K562 (cell line): ENCODE measurements at regions not wholly inside any gene's neighbourhood (a gene's known extent, or its start where the extent isn't known, plus 50 kb on each side); places are given as distances from the start of the nearest gene placed in this dataset.

Experiments used
- ATAC-seq: fragments of 200-7000 bp; cut with Tn5 transposase; 3 replicates; pipeline ENCODE4 v1.9.1; 2020; ENCODE audit warnings: moderate library complexity
- BruUV-seq: library from RNA; stranded (reverse); fragments of 400-500 nt; replicated peaks from 2 replicates; lab custom pipeline; 2021; lab: Mats Ljungman, UMichigan
- CTCF ChIA-PET: fragments of 300-600 bp; formaldehyde crosslinking; extraction: SDS; loops from one replicate; lab custom pipeline; 2021; ENCODE audit warnings: low intra/inter-chr PET ratio; lab: Yijun Ruan, JAX
- POLR2A ChIA-PET: fragments of 300-600, 350-650 bp; sonication (Branson Sonifier 250); formaldehyde crosslinking; extraction: SDS; loops from one replicate; lab custom pipeline; 2021; ENCODE audit warnings: antibody characterized with exemption, inconsistent platforms; lab: Yijun Ruan, JAX
- DNase-seq, 4 experiments: peaks; one replicate each; pipeline versions ENCODE4 v3.0.0 to v3.0.0-alpha.2; 2011 to 2018; ENCODE audit warnings: low spot score in 3 of 4, mixed read lengths in 3 of 4; ENCODE audit errors: extremely low read depth in 1 of 4
- FAIRE-seq: peaks from 2 replicates; lab custom pipeline; 2011; peaks lifted over from hg19 to GRCh38; lab: Jason Lieb, UNC
- H2AFZ ChIP-seq: 2 replicates; pipeline ENCODE4 v1.6.0; 2011; ENCODE audit warnings: low read depth, low read length, control low read depth, inconsistent platforms
- H3K27ac ChIP-seq: fragments of 200-600 bp; 3 replicates; pipeline ENCODE4 v1.8.0; 2011; ENCODE audit warnings: low read depth, mild to moderate bottlenecking, control low read depth, inconsistent platforms, low read length, moderate library complexity, mixed read lengths; ENCODE audit errors: extremely low read depth
- H3K27me3 ChIP-seq, 2 experiments: fragments of 300-600 bp in 1 of 2; 2 replicates in 1 of 2; 3 replicates in 1 of 2; pipeline versions ENCODE4 v1.6.0 to v1.8.0; 2011; ENCODE audit warnings: inconsistent platforms in 2 of 2, low read length in 2 of 2, mild to moderate bottlenecking in 1 of 2, mixed read lengths in 1 of 2, moderate library complexity in 1 of 2; ENCODE audit not compliant: control insufficient read depth in 2 of 2, insufficient read depth in 2 of 2
- H3K36me3 ChIP-seq: fragments of 300-600 bp; 3 replicates; pipeline ENCODE4 v1.8.0; 2011; ENCODE audit warnings: mild to moderate bottlenecking, low read length, inconsistent platforms; ENCODE audit not compliant: control insufficient read depth, insufficient read depth
- H3K4me1 ChIP-seq, 2 experiments: fragments of 200-600 bp in 1 of 2; replicated peaks in 1 of 2; 2 replicates in 1 of 2; 3 replicates in 1 of 2; pipeline versions ENCODE4 v1.5.1 to v1.8.0; 2011; ENCODE audit warnings: inconsistent platforms in 2 of 2, low read length in 2 of 2, mild to moderate bottlenecking in 1 of 2, mixed read lengths in 1 of 2, moderate library complexity in 1 of 2; ENCODE audit not compliant: control insufficient read depth in 2 of 2, insufficient read depth in 2 of 2
- H3K4me2 ChIP-seq: 2 replicates; pipeline ENCODE4 v1.6.1; 2011; ENCODE audit warnings: low read length, control low read depth, inconsistent platforms, mixed read lengths; ENCODE audit not compliant: insufficient read depth
- H3K4me3 ChIP-seq: fragments of 200-600 bp; sonication (generic), shearing (Covaris generic); 2 replicates; pipeline ENCODE4 v1.5.1; 2016; ENCODE audit warnings: control low read depth, inconsistent platforms
- H3K79me2 ChIP-seq: fragments of 200-600 bp; 3 replicates; pipeline ENCODE4 v1.8.0; 2011; ENCODE audit warnings: low read length, inconsistent platforms; ENCODE audit not compliant: control insufficient read depth, insufficient read depth
- H3K9ac ChIP-seq, 2 experiments: 2 replicates each; pipeline versions ENCODE4 v1.6.0 to v1.6.1; 2011; ENCODE audit warnings: low read depth in 2 of 2, low read length in 2 of 2, control low read depth in 1 of 2, inconsistent platforms in 1 of 2, mild to moderate bottlenecking in 1 of 2, mixed read lengths in 1 of 2; ENCODE audit not compliant: insufficient read depth in 1 of 2
- H3K9me1 ChIP-seq: one replicate; pipeline ENCODE4 v1.6.0; 2011; ENCODE audit warnings: inconsistent platforms, mild to moderate bottlenecking, low read length, moderate library complexity; ENCODE audit not compliant: control insufficient read depth, insufficient read depth
- H3K9me3 ChIP-seq: replicated peaks from 2 replicates; pipeline ENCODE4 v1.5.1; 2011; ENCODE audit warnings: low read depth, low read length, inconsistent platforms; ENCODE audit not compliant: control insufficient read depth, insufficient read depth
- H4K20me1 ChIP-seq: replicated peaks from 2 replicates; pipeline ENCODE4 v1.6.1; 2011; ENCODE audit warnings: low read length, inconsistent platforms, mixed read lengths; ENCODE audit not compliant: control insufficient read depth, insufficient read depth
- BRCA1 ChIP-seq, 2 experiments: fragments of 450-650 bp in 1 of 2; sonication (generic) in 1 of 2; formaldehyde crosslinking in 1 of 2; IDR thresholded peaks; 2 replicates each; pipeline versions ENCODE4 v1.5.0 to v1.6.1; 2017 to 2020; ENCODE audit warnings: mild to moderate bottlenecking in 1 of 2, missing genetic modification reagents in 1 of 2
- CBFA2T3 ChIP-seq: fragments of 450-650 bp; IDR thresholded peaks from 2 replicates; pipeline ENCODE4 v1.6.1; 2017
- CBX3 ChIP-seq, 2 experiments: IDR thresholded peaks; 1 replicate in 1 of 2; 2 replicates in 1 of 2; pipeline ENCODE4 v1.6.1; 2012; ENCODE audit warnings: inconsistent platforms in 2 of 2, low read length in 2 of 2, borderline replicate concordance in 1 of 2, control low read depth in 1 of 2
- CC2D1A ChIP-seq: fragments of 450-650 bp; IDR thresholded peaks from 2 replicates; pipeline ENCODE4 v1.6.1; 2017; ENCODE audit warnings: mild to moderate bottlenecking
- CREBBP ChIP-seq: IDR thresholded peaks from one replicate; pipeline ENCODE4 v1.6.1; 2012; ENCODE audit warnings: low read depth, mild to moderate bottlenecking, control low read depth, inconsistent platforms, low read length
- EGR1 ChIP-seq: fragments of 450-650 bp; conservative IDR thresholded peaks from 2 replicates; pipeline ENCODE4 v1.6.1; 2017; ENCODE audit warnings: mild to moderate bottlenecking
- GTF2A2 ChIP-seq: IDR thresholded peaks from 2 replicates; pipeline ENCODE4 v1.6.1; 2016; ENCODE audit warnings: mild to moderate bottlenecking, missing genetic modification characterization, missing compliant biosample characterization
- KAT2B ChIP-seq: IDR thresholded peaks from one replicate; pipeline ENCODE4 v1.6.1; 2012; ENCODE audit warnings: low read depth, mild to moderate bottlenecking, control low read depth, inconsistent platforms, low read length, moderate library complexity
- NCOA1 ChIP-seq: fragments of 450-650 bp; IDR thresholded peaks from 2 replicates; pipeline ENCODE4 v1.6.1; 2016; ENCODE audit warnings: low read depth
- NFRKB ChIP-seq: fragments of 450-650 bp; IDR thresholded peaks from 2 replicates; pipeline ENCODE4 v1.6.1; 2016; ENCODE audit warnings: low read depth
- RNF2 ChIP-seq: sonication (generic); IDR thresholded peaks from 2 replicates; pipeline ENCODE4 v1.6.1; 2016
- TCF7L2 ChIP-seq: fragments of 150-350 bp; IDR thresholded peaks from 2 replicates; pipeline ENCODE4 v1.6.1; 2016; ENCODE audit warnings: low read depth, mild to moderate bottlenecking, low read length, moderate library complexity
- ZNF140 ChIP-seq: fragments of 250-450 bp; sonication (Bioruptor Pico); IDR thresholded peaks from 2 replicates; pipeline ENCODE4 v1.8.0; 2021; ENCODE audit warnings: moderate library complexity, mild to moderate bottlenecking, inconsistent platforms
- ZNF212 ChIP-seq: fragments of 450-650 bp; formaldehyde crosslinking; IDR thresholded peaks from 2 replicates; pipeline ENCODE4 v1.4.0; 2020; ENCODE audit warnings: mild to moderate bottlenecking
- ZNF551 ChIP-seq: fragments of 250-450 bp; sonication (Bioruptor Pico); IDR thresholded peaks from 2 replicates; pipeline ENCODE4 v1.5.0; 2021; ENCODE audit warnings: mild to moderate bottlenecking, moderate library complexity
- WGBS: fragments of 100-300 bp; shearing (Covaris generic); methylation state at CpG from one replicate; pipeline ENCODE4 v1.1.6; 2016; ENCODE audit warnings: low coverage, mixed read lengths; ENCODE audit not compliant: insufficient coverage; ENCODE audit errors: missing lambda C conversion rate; 5-methylcytosine and 5-hydroxymethylcytosine counted together
- in situ Hi-C: fragments of 300-500 bp; cut with MboI; formaldehyde crosslinking; loops from 4 replicates; pipeline ENCODE4 v1.15.0; 2018; ENCODE audit warnings: inconsistent platforms, mixed read lengths
- intact Hi-C: fragments of 100-400 bp; cut with micrococcal nuclease; formaldehyde crosslinking; loops from 2 replicates; pipeline ENCODE4 v1.14.2; 2022
- TF ChIP-seq, protein P1 (sequence below): fragments of 450-650 bp; conservative IDR thresholded peaks from 2 replicates; pipeline ENCODE4 v1.6.1; 2016; ENCODE audit warnings: missing genetic modification characterization, low read depth, mild to moderate bottlenecking, control low read depth, missing compliant biosample characterization

DNA sequence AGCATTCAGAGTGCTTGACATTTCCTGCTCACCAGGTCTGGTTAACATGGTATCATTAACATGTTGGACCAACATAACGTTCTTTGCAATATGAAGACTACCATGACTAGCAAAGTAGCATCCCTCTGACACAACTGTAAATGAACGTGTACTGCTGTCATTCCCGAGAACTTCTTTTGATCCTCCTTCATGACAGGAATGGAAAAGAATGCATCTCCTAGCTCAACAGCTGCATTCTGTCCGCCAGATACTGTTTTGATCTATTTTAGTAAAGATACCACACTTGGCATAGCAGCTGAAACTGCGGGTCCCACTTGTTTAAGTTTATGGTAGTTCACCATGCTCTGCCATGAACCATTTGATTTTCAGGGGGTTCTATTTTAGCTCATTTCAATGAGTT is 144.2 kb upstream of the PARD3B start:
- intact Hi-C loops (no loop called here), in situ Hi-C loops (no loop called here)
- CTCF ChIA-PET, result no interaction called here
- no TSS peak for BruUV-seq
- 34% methylated on average over 5 of the region's 5 CpGs for WGBS
- Histone ChIP-seq H3K4me2 (no peak overlapping the region), H3K36me3 (no peaks in the 10 kb centered on the region), H3K4me3 (no peak overlapping the region), H4K20me1 (no peaks in the 10 kb centered on the region), H3K27ac (no peak overlapping the region), H3K27me3 (no peaks in the 10 kb centered on the region), H2AFZ (no peak overlapping the region), H3K9me3 (no peaks in the 10 kb centered on the region), H3K9ac (no peak overlapping the region), H3K4me1 (no peaks in the 10 kb centered on the region; a peak in 3 of 5 replicates), H3K79me2 (no peaks in the 10 kb centered on the region), H3K9me1 (no peaks in the 10 kb centered on the region)
- POLR2A ChIA-PET, result interaction anchor here (0.8 kb wide), 1 partner anchor 17 kb away, joined by 3 read pairs; no protein-coding TSS in a partner anchor
- no peak for ATAC-seq
- DNase-seq, result no peak
- TF ChIP-seq BRCA1 (IDR thresholded peaks at IDR 0.05) (no peak), BRCA1 (CRISPR knock-in tag; IDR thresholded peaks at IDR 0.05) (no peak), CREBBP (no peak), CBFA2T3 (no peak), CC2D1A (no peak), EGR1 (no peak), KAT2B (no peak), CBX3 (IDR thresholded peaks at IDR 0.05; ENCODE audit: borderline replicate concordance in 1 of 2, low read length in 2 of 2) (no peak), ZNF212 (CRISPR knock-in tag) (no peak), NCOA1 (no peak), NFRKB (no peak), TCF7L2 (no peak), RNF2 (no peak), ZNF551 (CRISPR knock-in tag) (no peak), GTF2A2 (tag) (no peak), ZNF140 (CRISPR knock-in tag) (no peak)
- TF ChIP-seq, protein P1, sequence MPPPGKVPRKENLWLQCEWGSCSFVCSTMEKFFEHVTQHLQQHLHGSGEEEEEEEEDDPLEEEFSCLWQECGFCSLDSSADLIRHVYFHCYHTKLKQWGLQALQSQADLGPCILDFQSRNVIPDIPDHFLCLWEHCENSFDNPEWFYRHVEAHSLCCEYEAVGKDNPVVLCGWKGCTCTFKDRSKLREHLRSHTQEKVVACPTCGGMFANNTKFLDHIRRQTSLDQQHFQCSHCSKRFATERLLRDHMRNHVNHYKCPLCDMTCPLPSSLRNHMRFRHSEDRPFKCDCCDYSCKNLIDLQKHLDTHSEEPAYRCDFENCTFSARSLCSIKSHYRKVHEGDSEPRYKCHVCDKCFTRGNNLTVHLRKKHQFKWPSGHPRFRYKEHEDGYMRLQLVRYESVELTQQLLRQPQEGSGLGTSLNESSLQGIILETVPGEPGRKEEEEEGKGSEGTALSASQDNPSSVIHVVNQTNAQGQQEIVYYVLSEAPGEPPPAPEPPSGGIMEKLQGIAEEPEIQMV (tag), result no peak
- no peak for FAIRE-seq
